CD4-positive, alpha-beta memory T cell (primary cell): ENCODE measurements at regions not wholly inside any gene's neighbourhood (a gene's known extent, or its start where the extent isn't known, plus 50 kb on each side); places are given as distances from the start of the nearest gene placed in this dataset.

Experiments
- CTCF ChIA-PET: fragments of 350-600 bp; sonication (Branson Sonifier 250); formaldehyde crosslinking; loops from one replicate; lab custom pipeline; 2021; ENCODE audit warnings: inconsistent platforms; ENCODE audit not compliant: partially characterized antibody; lab: Charles Lee
- POLR2A ChIA-PET: fragments of 350-600 bp; sonication (Branson Sonifier 250); formaldehyde crosslinking; loops from one replicate; lab custom pipeline; 2021; ENCODE audit not compliant: partially characterized antibody; lab: Charles Lee
- DNase-seq, 5 donors: peaks; one replicate each; pipeline versions ENCODE4 v3.0.0 to v3.0.0-alpha.2; 2020 to 2022; ENCODE audit warnings: mixed read lengths in 1 of 5
- H3K27ac ChIP-seq: one replicate; pipeline ENCODE4 v1.7.0; 2013; ENCODE audit warnings: low read depth, low read length
- H3K27me3 ChIP-seq: 2 replicates; pipeline ENCODE4 v1.7.0; 2013; ENCODE audit warnings: mild to moderate bottlenecking, low read length, moderate library complexity; ENCODE audit not compliant: insufficient read depth
- H3K36me3 ChIP-seq: 2 replicates; pipeline ENCODE4 v1.7.0; 2013; ENCODE audit warnings: mild to moderate bottlenecking, low read length, moderate library complexity; ENCODE audit not compliant: insufficient read depth
- H3K4me1 ChIP-seq: 2 replicates; pipeline ENCODE4 v1.7.0; 2013; ENCODE audit warnings: mild to moderate bottlenecking, low read length, moderate library complexity; ENCODE audit not compliant: insufficient read depth
- H3K4me3 ChIP-seq, 2 donors: one replicate each; pipeline ENCODE4 v1.7.0; 2013; ENCODE audit warnings: low read length in 2 of 2, mild to moderate bottlenecking in 1 of 2
- H3K9me3 ChIP-seq, 2 donors: one replicate each; pipeline ENCODE4 v1.7.0; 2013; ENCODE audit warnings: low read length in 2 of 2, control low read depth in 1 of 2; ENCODE audit not compliant: control insufficient read depth in 1 of 2
- H3K27ac Mint-ChIP-seq, 7 donors: one replicate each; pipeline ENCODE4 v1.8.0; 2020 to 2021; ENCODE audit warnings: mixed read lengths in 7 of 7, mild to moderate bottlenecking in 6 of 7, inconsistent platforms in 3 of 7, moderate library complexity in 3 of 7
- H3K27me3 Mint-ChIP-seq, 2 donors: one replicate each; pipeline ENCODE4 v1.8.0; 2020 to 2021; ENCODE audit warnings: mixed read lengths in 2 of 2
- H3K36me3 Mint-ChIP-seq, 2 donors: one replicate each; pipeline ENCODE4 v1.8.0; 2020 to 2021; ENCODE audit warnings: mixed read lengths in 2 of 2, inconsistent platforms in 1 of 2, mild to moderate bottlenecking in 1 of 2
- H3K4me1 Mint-ChIP-seq, 4 donors: one replicate each; pipeline ENCODE4 v1.8.0; 2020 to 2021; ENCODE audit warnings: mixed read lengths in 4 of 4, mild to moderate bottlenecking in 1 of 4
- H3K4me3 Mint-ChIP-seq, 8 donors: one replicate each; pipeline ENCODE4 v1.8.0; 2020 to 2021; ENCODE audit warnings: mixed read lengths in 8 of 8, mild to moderate bottlenecking in 7 of 8, moderate library complexity in 6 of 8, inconsistent platforms in 3 of 8
- H3K9me3 Mint-ChIP-seq, 8 donors: one replicate each; pipeline ENCODE4 v1.8.0; 2020 to 2021; ENCODE audit warnings: mixed read lengths in 8 of 8, mild to moderate bottlenecking in 5 of 8, inconsistent platforms in 3 of 8, moderate library complexity in 1 of 8
- intact Hi-C: fragments of 100-400 bp; cut with micrococcal nuclease; formaldehyde crosslinking; loops from one replicate; pipeline ENCODE4 v1.15.1; 2023

DNA sequence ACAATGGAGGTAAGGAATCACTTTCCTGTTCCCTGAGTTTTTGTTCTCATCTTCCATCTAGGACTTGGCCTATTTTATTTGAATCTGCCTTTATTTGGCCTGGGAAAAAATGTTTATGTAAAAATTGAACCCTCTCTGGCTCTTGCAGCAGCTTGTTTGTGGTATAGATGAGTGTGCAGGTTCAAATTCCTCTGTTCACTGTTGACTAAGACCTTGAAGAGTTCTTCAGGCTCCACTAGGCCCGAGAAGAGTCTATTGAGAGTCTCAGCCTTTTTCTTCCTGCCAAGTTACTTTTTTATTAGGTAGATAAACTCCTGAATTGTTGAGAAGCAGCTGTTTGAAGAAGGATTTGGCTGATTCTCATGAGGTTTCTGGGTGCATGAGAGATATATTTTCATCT is 248.8 kb upstream of the ADGRL2 start:
- Histone ChIP-seq H3K4me3 (no peak overlapping the region), H3K36me3 (no peaks in the 10 kb centered on the region), H3K27me3 (no peaks in the 10 kb centered on the region), H3K4me1 (no peaks in the 10 kb centered on the region), H3K27ac (no peak overlapping the region), H3K9me3 (no peaks in the 10 kb centered on the region)
- no peak for DNase-seq
- intact Hi-C loops: no loop called here
- CTCF ChIA-PET: no interaction called here
- H3K4me3 Mint-ChIP-seq: no peak overlapping the region
- peaks cover 0 to 5% (median 2%) of the 10 kb centered on the region in 8 donors for H3K9me3 Mint-ChIP-seq
- no peak overlapping the region for H3K27ac Mint-ChIP-seq
- peaks cover 0 to 3% (median 0%) of the 10 kb centered on the region in 4 donors for H3K4me1 Mint-ChIP-seq
- H3K36me3 Mint-ChIP-seq: no peaks in the 10 kb centered on the region
- POLR2A ChIA-PET: no interaction called here
- H3K27me3 Mint-ChIP-seq: no peaks in the 10 kb centered on the region

DNA sequence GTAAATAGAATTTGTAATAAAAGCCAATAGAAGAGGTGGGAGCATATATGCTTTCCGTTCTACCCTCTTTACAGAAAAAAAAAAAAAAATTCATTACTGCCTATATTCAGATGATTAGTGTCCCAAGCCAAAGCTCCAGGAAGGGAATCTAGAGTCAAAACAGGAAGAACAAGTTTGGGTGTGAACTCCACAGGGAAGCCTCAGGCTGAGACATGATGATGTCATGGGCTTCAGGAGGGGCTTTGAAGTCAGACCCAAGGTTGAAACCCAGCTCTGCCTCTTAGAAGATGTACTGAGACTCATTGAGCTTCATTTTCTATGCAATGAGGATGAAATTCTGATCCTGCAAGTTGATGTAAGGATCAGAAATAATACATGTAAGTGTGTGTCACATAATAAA is 250.0 kb upstream of the ADGRL2 start:
- Mint-ChIP-seq H3K9me3 (peaks cover 0 to 6% (median 2%) of the 10 kb centered on the region in 8 donors), H3K36me3 (no peaks in the 10 kb centered on the region), H3K4me1 (peaks cover 0 to 3% (median 0%) of the 10 kb centered on the region in 4 donors), H3K27ac (no peak overlapping the region), H3K27me3 (no peaks in the 10 kb centered on the region), H3K4me3 (no peak overlapping the region)
- CTCF ChIA-PET: no interaction called here
- H3K36me3 ChIP-seq: no peaks in the 10 kb centered on the region
- H3K4me3 ChIP-seq: no peak overlapping the region
- intact Hi-C loops: no loop called here
- H3K9me3 ChIP-seq: no peaks in the 10 kb centered on the region
- no peaks in the 10 kb centered on the region for H3K27me3 ChIP-seq
- no peak overlapping the region for H3K27ac ChIP-seq
- no peaks in the 10 kb centered on the region for H3K4me1 ChIP-seq
- POLR2A ChIA-PET: no interaction called here
- DNase-seq: no peak

DNA sequence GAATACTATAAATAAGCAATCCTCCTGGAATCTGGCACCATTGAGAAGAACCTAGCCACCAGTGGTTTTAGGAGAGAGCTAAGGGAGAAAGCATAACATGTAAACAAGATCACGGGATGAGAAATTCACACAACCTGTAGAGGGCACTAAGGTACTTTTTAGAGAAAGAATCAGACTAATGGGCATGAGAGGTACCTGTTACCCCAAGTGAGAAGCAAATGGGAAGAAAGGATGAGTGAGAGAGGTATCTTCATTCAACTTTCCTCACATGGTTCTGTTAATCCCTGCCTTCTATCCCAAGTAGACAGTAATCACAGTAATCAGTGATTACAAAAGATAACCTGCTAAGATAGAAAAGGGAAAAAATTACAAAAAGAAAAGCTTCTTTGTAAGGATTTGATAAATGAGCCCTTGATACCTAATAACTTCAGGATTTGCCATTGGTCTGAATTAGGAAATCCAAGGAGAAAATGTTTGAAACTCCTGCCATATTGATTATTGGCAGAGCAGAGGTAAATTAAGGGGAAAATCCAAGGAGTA is 251.1 kb upstream of the ADGRL2 start:
- Mint-ChIP-seq H3K36me3 (no peaks in the 10 kb centered on the region), H3K4me1 (peaks cover 0 to 3% (median 0%) of the 10 kb centered on the region in 4 donors), H3K9me3 (peaks cover 0 to 6% (median 2%) of the 10 kb centered on the region in 8 donors), H3K27ac (no peak overlapping the region), H3K4me3 (no peak overlapping the region), H3K27me3 (no peaks in the 10 kb centered on the region)
- ChIA-PET CTCF (no interaction called here), POLR2A (no interaction called here)
- H3K4me3 ChIP-seq: no peak overlapping the region
- no peak overlapping the region for H3K27ac ChIP-seq
- H3K36me3 ChIP-seq: no peaks in the 10 kb centered on the region
- H3K9me3 ChIP-seq: no peaks in the 10 kb centered on the region
- no peaks in the 10 kb centered on the region for H3K4me1 ChIP-seq
- no peaks in the 10 kb centered on the region for H3K27me3 ChIP-seq
- intact Hi-C loops: no loop called here
- no peak for DNase-seq

DNA sequence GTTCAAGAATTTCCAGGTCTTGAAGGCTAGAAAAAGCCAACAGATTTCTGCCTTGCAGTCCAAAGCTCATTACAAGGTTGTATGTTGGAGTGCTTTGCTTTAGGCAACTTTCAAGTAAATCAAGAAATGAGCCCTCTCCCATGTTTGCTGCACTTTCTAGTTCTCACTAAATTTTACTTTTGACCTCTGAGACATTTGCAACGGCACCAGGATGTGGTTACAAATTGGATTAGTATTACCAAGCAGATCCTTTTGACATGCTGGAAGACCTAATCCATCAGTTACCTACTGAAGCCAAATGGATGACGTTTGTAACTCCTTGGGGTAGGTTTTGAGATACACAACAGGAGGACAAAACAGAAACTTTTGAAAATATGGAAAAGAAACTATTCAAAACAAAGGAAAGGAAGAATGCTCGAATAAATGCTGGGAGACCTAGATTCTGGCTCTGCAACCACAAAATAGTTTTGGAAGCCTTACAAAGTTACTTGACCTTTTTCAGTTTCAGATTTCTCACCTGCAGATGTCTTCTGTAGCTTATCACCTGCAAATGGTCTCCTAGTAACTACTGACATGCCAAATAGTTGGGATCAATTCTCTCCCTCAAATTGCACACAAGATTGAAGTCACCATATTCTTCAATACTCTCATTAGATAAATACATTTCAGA is 251.7 kb upstream of the ADGRL2 start:
- peaks cover 0 to 6% (median 2%) of the 10 kb centered on the region in 8 donors for H3K9me3 Mint-ChIP-seq
- H3K36me3 Mint-ChIP-seq: no peaks in the 10 kb centered on the region
- no peak for DNase-seq
- ChIA-PET CTCF (no interaction called here), POLR2A (no interaction called here)
- no peaks in the 10 kb centered on the region for H3K27me3 Mint-ChIP-seq
- Histone ChIP-seq H3K36me3 (no peaks in the 10 kb centered on the region), H3K4me3 (no peak overlapping the region), H3K4me1 (no peaks in the 10 kb centered on the region), H3K27me3 (no peaks in the 10 kb centered on the region), H3K9me3 (no peaks in the 10 kb centered on the region), H3K27ac (no peak overlapping the region)
- intact Hi-C loops: no loop called here
- H3K27ac Mint-ChIP-seq: no peak overlapping the region
- peaks cover 0 to 3% (median 0%) of the 10 kb centered on the region in 4 donors for H3K4me1 Mint-ChIP-seq
- no peak overlapping the region for H3K4me3 Mint-ChIP-seq

DNA sequence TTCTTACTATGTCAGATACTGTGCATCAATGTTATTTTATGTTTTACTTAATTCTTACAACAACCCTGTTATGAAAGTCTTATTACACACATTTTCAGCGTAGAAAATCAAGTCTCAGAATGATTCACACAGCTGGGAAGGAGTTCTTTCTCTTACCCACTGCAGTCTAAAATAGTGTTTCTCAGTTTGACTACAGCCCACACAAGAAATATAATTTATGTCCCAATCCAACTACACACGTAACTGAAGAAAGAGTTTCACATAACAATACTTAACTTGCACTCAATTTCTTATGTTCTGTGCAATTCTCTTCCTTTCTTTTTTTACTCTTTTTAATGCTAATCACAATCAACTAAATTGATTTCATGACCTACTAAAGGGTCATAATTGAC is 252.8 kb upstream of the ADGRL2 start:
- H3K9me3 Mint-ChIP-seq: peaks cover 0 to 7% (median 3%) of the 10 kb centered on the region in 8 donors
- Histone ChIP-seq H3K4me1 (no peaks in the 10 kb centered on the region), H3K27ac (no peak overlapping the region), H3K27me3 (no peaks in the 10 kb centered on the region), H3K36me3 (no peaks in the 10 kb centered on the region), H3K9me3 (no peaks in the 10 kb centered on the region), H3K4me3 (no peak overlapping the region)
- H3K4me3 Mint-ChIP-seq: no peak overlapping the region
- H3K27ac Mint-ChIP-seq: no peak overlapping the region
- ChIA-PET CTCF (no interaction called here), POLR2A (no interaction called here)
- H3K4me1 Mint-ChIP-seq: peaks cover 0 to 3% (median 0%) of the 10 kb centered on the region in 4 donors
- intact Hi-C loops: no loop called here
- H3K27me3 Mint-ChIP-seq: no peaks in the 10 kb centered on the region
- no peak for DNase-seq
- no peaks in the 10 kb centered on the region for H3K36me3 Mint-ChIP-seq

DNA sequence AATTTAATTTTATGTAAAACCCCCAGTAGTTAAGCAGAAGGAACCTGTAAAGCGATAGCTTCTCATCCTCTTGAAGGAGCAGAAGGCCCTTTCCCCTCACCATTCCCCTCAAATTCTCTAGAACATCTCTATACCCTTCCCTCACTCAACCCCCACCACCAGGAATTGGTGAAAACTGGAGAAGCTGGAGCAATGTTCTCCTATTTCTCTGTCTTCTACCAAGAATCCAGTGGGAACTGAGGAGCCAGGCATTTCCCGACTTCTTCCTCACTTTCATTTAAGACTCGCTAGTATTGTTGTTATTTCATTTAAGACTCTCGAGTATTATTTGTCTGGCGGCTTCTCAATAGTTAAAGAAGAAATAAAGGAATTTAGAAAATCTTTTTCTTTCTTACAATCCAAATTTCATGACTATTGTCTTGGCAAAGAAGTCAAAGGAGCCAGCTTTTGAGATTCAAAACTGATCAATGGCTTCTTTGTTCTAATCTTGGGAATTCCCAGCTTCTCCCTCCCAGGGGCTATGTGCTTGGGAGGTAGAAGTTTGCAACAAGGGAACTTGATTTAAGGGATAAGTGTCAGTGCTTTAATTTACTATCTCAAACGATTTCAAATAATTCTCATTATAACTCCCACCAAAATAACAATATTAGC is 253.3 kb upstream of the ADGRL2 start:
- peaks cover 0 to 7% (median 3%) of the 10 kb centered on the region in 8 donors for H3K9me3 Mint-ChIP-seq
- H3K36me3 Mint-ChIP-seq: no peaks in the 10 kb centered on the region
- no peak overlapping the region for H3K27ac ChIP-seq
- H3K27ac Mint-ChIP-seq: no peak overlapping the region
- H3K9me3 ChIP-seq: no peaks in the 10 kb centered on the region
- H3K36me3 ChIP-seq: no peaks in the 10 kb centered on the region
- no peaks in the 10 kb centered on the region for H3K27me3 ChIP-seq
- H3K4me1 ChIP-seq: no peaks in the 10 kb centered on the region
- CTCF ChIA-PET: no interaction called here
- H3K4me3 Mint-ChIP-seq: no peak overlapping the region
- DNase-seq: no peak
- H3K4me1 Mint-ChIP-seq: peaks cover 0 to 3% (median 0%) of the 10 kb centered on the region in 4 donors
- intact Hi-C loops: no loop called here
- H3K27me3 Mint-ChIP-seq: no peaks in the 10 kb centered on the region
- no peak overlapping the region for H3K4me3 ChIP-seq
- POLR2A ChIA-PET: no interaction called here

DNA sequence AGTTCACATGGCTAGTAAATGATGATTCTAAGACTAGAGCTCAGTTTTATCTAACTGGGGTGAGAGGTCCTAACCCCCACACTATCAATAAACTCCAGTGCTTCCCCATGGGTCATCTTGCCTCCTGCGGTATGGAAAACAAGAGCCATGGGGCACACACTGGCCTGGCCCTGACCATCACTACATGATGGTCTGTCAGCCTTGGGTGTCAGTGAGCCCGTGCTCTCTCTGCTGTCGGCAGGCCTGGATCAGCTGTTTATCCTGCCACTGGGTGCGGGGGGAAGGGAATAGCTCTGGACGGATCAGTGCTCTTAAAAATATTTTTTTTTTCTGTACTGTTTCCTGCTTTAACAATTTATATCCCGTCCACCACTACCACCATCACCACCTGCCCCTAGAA is 255.0 kb upstream of the ADGRL2 start:
- no peak overlapping the region for H3K27ac ChIP-seq
- no peaks in the 10 kb centered on the region for H3K36me3 ChIP-seq
- ChIA-PET POLR2A (no interaction called here), CTCF (no interaction called here)
- H3K27me3 ChIP-seq: no peaks in the 10 kb centered on the region
- peaks cover 0 to 7% (median 3%) of the 10 kb centered on the region in 8 donors for H3K9me3 Mint-ChIP-seq
- H3K27me3 Mint-ChIP-seq: no peaks in the 10 kb centered on the region
- no peak overlapping the region for H3K27ac Mint-ChIP-seq
- H3K4me1 ChIP-seq: no peaks in the 10 kb centered on the region
- H3K4me3 Mint-ChIP-seq: no peak overlapping the region
- intact Hi-C loops: no loop called here
- DNase-seq: no peak
- H3K9me3 ChIP-seq: no peaks in the 10 kb centered on the region
- H3K4me3 ChIP-seq: no peak overlapping the region
- peaks cover 0 to 3% (median 0%) of the 10 kb centered on the region in 4 donors for H3K4me1 Mint-ChIP-seq
- H3K36me3 Mint-ChIP-seq: no peaks in the 10 kb centered on the region
